ENCODE measurements at regions not wholly inside any gene's neighbourhood (a gene's known extent, or its start where the extent isn't known, plus 50 kb on each side); places are given as distances from the start of the nearest gene placed in this dataset.

GRCh38 chr2:198414976-198415375, 610.6 kb downstream of the PLCL1 start:
- TF ChIP-seq EP300 (IDR thresholded peaks at IDR 0.05) (no peak), CTCF (IDR thresholded peaks at IDR 0.05) (no peak), POLR2A (IDR thresholded peaks at IDR 0.05) (no peak)

Data from stomach (tissue), 4 donors.